ELF-1 (cell line): ENCODE measurements at regions not wholly inside any gene's neighbourhood (a gene's known extent, or its start where the extent isn't known, plus 50 kb on each side); places are given as distances from the start of the nearest gene placed in this dataset.
"Not testable (repeated sequence)": the region's sequence is repeated elsewhere in the genome, so short reads cannot be mapped to it uniquely, and the experiment has no call there.

Experiments used
- DNase-seq: peaks from one replicate; pipeline ENCODE4 v3.0.0-alpha.2; 2016; ENCODE audit warnings: low read depth, low spot score

- DNase-seq: no peak
Observed at GRCh38 chr4:79850626-79851025, 222.4 kb downstream of the ANTXR2 start.

- no peak for DNase-seq
Observed at GRCh38 chr4:79848329-79848728, 224.7 kb downstream of the ANTXR2 start.

GRCh38 chr4:79847411-79847810 lies 225.6 kb downstream of the ANTXR2 start:
- DNase-seq: no peak

- DNase-seq: no peak
Observed at GRCh38 chr4:79842162-79842561, 230.9 kb downstream of the ANTXR2 start.

GRCh38 chr4:79833857-79834256 lies 239.2 kb downstream of the ANTXR2 start:
- no peak for DNase-seq

GRCh38 chr4:79831701-79832514 lies 241.1 kb downstream of the ANTXR2 start:
- DNase-seq: no peak

- DNase-seq: no peak
Observed at GRCh38 chr4:79831119-79831528, 241.9 kb downstream of the ANTXR2 start.

- DNase-seq: no peak
Observed at GRCh38 chr4:79827283-79827682, 245.7 kb downstream of the ANTXR2 start.

- DNase-seq: no peak
Observed at GRCh38 chr4:79823148-79823763, 249.8 kb downstream of the ANTXR2 start.

GRCh38 chr4:79820427-79820826 lies 252.6 kb downstream of the ANTXR2 start:
- DNase-seq: no peak

- not testable (repeated sequence) for DNase-seq
Observed at GRCh38 chr4:79807933-79808332, 265.1 kb downstream of the ANTXR2 start.

GRCh38 chr4:79798047-79798446 lies 275.0 kb downstream of the ANTXR2 start:
- no peak for DNase-seq

- no peak for DNase-seq
Observed at GRCh38 chr4:79796948-79797347, 276.1 kb downstream of the ANTXR2 start.

GRCh38 chr4:79788884-79789283 lies 284.1 kb downstream of the ANTXR2 start:
- no peak for DNase-seq

GRCh38 chr4:79780129-79780528 lies 292.9 kb downstream of the ANTXR2 start:
- DNase-seq: no peak

GRCh38 chr4:79772510-79772909 lies 300.5 kb downstream of the ANTXR2 start:
- DNase-seq: no peak

GRCh38 chr4:79764120-79764519 lies 308.9 kb downstream of the ANTXR2 start:
- DNase-seq: no peak

GRCh38 chr4:79763486-79764075 lies 309.4 kb downstream of the ANTXR2 start:
- DNase-seq: no peak

GRCh38 chr4:79759793-79760192 lies 313.2 kb downstream of the ANTXR2 start:
- DNase-seq: no peak

GRCh38 chr4:79757600-79757999 lies 315.4 kb downstream of the ANTXR2 start:
- DNase-seq: no peak

- DNase-seq: no peak
Observed at GRCh38 chr4:79756140-79756895, 316.7 kb downstream of the ANTXR2 start.

- DNase-seq: no peak
Observed at GRCh38 chr4:79748835-79749234, 324.2 kb downstream of the ANTXR2 start.
